ENCODE measurements at regions not wholly inside any gene's neighbourhood (a gene's known extent, or its start where the extent isn't known, plus 50 kb on each side); places are given as distances from the start of the nearest gene placed in this dataset.
A peak's percentile ranks its signal among the peaks of the same experiment; 100 is the strongest.
"Not testable (repeated sequence)": the region's sequence is repeated elsewhere in the genome, so short reads cannot be mapped to it uniquely, and the experiment has no call there.

DNA sequence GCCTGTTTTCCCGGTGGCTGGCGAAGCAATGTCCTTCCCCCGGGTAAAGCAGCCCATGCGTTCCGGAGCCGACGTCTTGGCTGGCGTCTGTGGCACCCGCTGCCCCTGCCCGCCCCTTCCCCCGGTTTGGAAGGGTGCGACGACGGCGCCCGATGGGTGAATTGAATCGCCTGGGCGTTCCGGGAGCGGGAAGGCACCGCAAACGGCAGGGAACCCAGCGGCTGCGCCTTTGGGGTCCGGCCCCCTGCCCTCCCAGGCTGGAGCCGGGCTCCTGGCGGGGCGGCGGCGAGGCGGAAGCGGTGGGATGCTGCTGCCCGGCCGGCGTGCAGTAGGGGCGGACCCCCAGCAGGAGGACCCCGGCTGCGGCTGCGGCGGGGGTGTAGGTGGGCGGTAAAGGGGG, 123.6 kb upstream of the RHOU start:
- DNase-seq (ENCODE audit: low spot score); intact Hi-C loops (cut with DNase I); ATAC-seq: not testable (repeated sequence)

GRCh38 chr1:228622002-228622716, 113.1 kb upstream of the RHOU start:
- intact Hi-C loops (cut with DNase I); DNase-seq (ENCODE audit: low spot score); ATAC-seq: not testable (repeated sequence)

DNA sequence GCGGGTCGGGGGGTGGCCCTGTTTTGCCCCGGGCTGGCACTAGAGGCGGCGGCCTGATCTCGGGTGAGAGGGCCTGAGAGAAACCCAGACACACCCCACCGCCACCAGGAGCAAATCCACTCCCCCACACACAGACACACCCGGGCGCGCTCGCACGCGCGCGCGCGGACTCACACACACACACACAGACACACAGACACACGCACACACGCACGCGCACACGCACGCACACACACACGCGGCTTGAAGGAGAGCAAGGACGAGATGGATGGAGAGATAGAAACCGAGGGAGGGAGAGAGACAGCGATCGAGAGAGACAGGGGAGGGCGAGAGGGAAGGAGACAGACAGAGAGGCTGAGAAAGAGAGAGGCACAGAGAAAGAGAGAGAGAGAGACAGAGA, 108.8 kb upstream of the RHOU start:
- DNase-seq (ENCODE audit: low spot score); intact Hi-C loops (cut with DNase I); ATAC-seq: not testable (repeated sequence)

DNA sequence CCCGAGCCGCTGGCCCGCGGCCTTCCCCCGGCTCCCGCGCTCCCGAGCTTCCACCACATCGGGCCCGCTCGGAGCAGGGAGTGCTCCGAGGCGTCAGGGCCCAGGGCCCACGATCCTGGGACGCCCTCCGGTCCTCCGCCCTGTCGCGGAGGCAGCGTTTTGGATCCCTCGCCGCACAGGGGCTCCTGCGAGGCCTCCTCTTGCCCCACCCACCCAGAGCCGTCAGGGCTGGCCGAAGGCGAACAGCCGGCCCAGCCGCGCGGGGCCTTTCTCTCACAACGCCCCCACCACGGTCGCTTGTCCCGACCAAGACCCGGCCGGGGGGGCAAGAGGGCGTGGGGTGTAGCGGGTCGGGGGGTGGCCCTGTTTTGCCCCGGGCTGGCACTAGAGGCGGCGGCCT, 102.4 kb upstream of the RHOU start:
- DNase-seq (ENCODE audit: low spot score); intact Hi-C loops (cut with DNase I); ATAC-seq: not testable (repeated sequence)

- DNase-seq (ENCODE audit: low spot score), result peak; percentile 91
- ATAC-seq; intact Hi-C loops (cut with DNase I): not testable (repeated sequence)
Measured at GRCh38 chr1:228635304-228635703, 100.0 kb upstream of the RHOU start.

- intact Hi-C loops (cut with DNase I); ATAC-seq; DNase-seq (ENCODE audit: low spot score): not testable (repeated sequence)
Measured at GRCh38 chr1:228637529-228637928, 97.8 kb upstream of the RHOU start.

GRCh38 chr1:228646717-228647522, 88.4 kb upstream of the RHOU start:
- peak; percentile 79 for ATAC-seq
- intact Hi-C loops (cut with DNase I), result no loop called here

DNA sequence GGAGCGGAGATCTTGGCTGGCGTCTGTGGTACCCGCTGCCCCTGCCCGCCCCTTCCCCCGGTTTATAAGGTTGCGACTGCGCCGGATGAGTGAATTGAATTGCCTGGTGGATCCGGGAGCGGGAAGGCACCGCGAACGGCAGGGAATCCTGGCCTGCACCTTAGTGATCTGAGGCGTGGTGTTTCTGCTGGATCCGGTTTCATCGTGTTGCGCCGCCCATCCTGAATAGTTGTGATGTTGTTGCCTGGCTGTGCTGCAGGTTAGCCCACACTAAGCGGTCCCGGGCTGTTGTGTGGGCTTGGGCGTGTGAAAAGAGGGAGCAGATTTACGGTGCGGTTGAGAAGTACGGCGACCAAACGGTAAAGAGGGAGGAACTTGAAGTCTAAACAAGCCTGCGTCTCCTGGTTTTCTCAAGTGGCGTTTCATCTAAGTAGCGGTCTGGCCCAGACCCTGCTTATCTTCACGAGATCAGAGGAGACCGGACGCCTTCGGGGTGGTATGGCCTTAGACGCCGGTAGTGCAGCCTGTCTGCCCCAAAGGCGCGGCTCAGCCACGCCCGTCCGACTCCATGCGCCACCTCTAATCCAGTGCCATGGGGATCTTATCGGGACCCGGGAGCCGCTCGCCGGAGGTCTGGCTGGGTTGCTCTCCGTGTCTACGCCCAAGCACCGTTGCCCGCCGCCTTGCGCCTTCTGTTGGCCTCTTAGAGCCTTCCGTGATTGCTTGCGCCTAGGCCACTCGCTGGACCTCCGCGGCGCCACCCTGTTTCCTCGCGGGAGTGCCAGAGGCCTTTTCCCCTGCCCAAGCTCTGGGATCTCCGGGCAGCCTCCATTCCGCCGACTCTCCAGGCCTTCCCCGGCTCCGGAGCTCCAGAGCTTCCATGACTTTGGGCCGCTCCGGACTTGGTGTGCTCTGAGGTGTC, 87.5 kb upstream of the RHOU start:
- ATAC-seq (peak; percentile 93), DNase-seq (ENCODE audit: low spot score) (peak; percentile 66)
- intact Hi-C loops (cut with DNase I), result no loop called here

More at GRCh38 chr1:228646717-228647522, 88.4 kb upstream of the RHOU start:
- DNase-seq (ENCODE audit: low spot score), result no peak

GRCh38 chr1:228648647-228649383, 86.5 kb upstream of the RHOU start:
- no peak for DNase-seq (ENCODE audit: low spot score)
- ATAC-seq, result no peak
- intact Hi-C loops (cut with DNase I), result no loop called here

GRCh38 chr1:228650141-228650540, 85.1 kb upstream of the RHOU start:
- DNase-seq (ENCODE audit: low spot score), result no peak
- no peak for ATAC-seq

DNA sequence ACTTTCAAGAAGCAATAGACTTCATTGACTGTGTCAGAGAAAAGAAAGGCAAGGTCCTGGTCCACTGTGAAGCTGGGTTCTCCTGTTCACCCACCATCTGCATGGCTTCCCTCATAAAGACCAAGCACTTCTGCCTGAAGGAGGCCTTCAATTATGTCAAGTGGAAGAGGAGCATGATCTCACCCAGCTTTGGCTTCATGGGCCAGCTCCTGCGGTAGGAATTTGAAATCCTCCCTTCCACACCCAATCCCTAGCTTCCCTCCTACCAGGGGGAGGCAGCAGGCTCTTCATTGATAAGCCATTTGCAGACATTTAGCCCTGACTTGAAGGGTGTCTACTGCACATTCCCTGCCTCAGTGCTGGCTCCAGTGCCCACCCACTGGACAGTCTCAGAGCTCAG, 84.3 kb upstream of the RHOU start:
- intact Hi-C loops (cut with DNase I), result no loop called here
- DNase-seq (ENCODE audit: low spot score), result no peak
- no peak for ATAC-seq

More at GRCh38 chr1:228650141-228650540, 85.1 kb upstream of the RHOU start:
- intact Hi-C loops (cut with DNase I), result no loop called here

GRCh38 chr1:228652116-228652515, 83.2 kb upstream of the RHOU start:
- intact Hi-C loops (cut with DNase I), result no loop called here
- ATAC-seq (no peak), DNase-seq (ENCODE audit: low spot score) (no peak)

DNA sequence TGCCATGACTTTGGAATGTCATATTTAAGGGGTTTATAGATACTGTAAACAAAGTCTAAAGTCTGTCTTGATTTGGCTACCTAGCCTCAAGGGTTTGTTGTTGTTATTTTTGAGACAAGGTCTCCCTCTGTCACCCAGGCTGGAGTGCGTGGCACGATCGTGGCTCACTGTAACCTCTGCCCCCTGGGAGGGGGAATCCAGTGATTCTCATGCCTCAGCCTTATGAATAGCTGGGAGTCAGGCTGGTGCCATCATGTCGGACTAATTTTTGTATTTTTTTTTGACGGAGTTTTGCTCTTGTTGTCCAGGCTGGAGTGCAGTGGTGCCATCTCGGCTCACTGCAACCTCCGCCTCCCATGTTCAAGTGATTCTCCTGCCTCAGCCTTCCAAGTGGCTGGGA, 82.2 kb upstream of the RHOU start:
- DNase-seq (ENCODE audit: low spot score); intact Hi-C loops (cut with DNase I); ATAC-seq: not testable (repeated sequence)

- ATAC-seq, result no peak
- intact Hi-C loops (cut with DNase I), result no loop called here
- DNase-seq (ENCODE audit: low spot score), result no peak
Measured at GRCh38 chr1:228653748-228654147, 81.5 kb upstream of the RHOU start.

DNA sequence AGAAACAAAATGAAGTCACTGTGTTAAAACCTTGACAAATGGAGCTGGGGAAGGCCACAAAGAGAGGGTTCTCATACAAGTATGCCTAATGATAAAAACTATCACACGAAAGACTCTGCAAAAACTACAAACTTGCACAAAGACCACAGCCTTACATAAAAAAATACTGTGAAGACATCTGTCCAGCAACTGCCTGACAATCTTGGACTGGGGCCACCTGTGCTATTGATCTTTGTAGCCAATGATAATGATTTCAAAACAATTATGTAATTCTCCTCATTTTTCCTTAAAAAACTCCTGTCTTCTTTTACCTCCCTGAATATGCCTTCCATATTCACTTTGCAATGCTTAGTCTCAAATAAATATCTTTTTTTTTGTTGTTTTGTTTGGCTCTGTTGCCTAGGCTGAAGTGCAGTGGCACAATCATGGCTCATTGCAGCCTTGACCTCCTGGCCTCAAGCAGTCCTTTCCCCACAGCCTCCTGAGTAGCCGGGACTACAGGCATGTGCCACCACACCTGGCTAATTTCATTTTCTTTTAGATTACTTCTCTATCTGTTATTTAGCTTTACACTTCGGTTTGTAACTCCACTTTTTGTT, 79.4 kb upstream of the RHOU start:
- ATAC-seq, result no peak
- no peak for DNase-seq (ENCODE audit: low spot score)
- intact Hi-C loops (cut with DNase I), result no loop called here

GRCh38 chr1:228662007-228662689, 73.1 kb upstream of the RHOU start:
- ATAC-seq; intact Hi-C loops (cut with DNase I); DNase-seq (ENCODE audit: low spot score): not testable (repeated sequence)

GRCh38 chr1:228664399-228664914, 70.8 kb upstream of the RHOU start:
- peak; percentile 89 for DNase-seq (ENCODE audit: low spot score)
- intact Hi-C loops (cut with DNase I), result no loop called here
- peak; percentile 74 for ATAC-seq

All from sciatic nerve (tissue), 2 donors.